B cell (primary cell): ENCODE measurements at regions not wholly inside any gene's neighbourhood (a gene's known extent, or its start where the extent isn't known, plus 50 kb on each side); places are given as distances from the start of the nearest gene placed in this dataset.

Experiments
- CTCF ChIP-seq: fragments of 200-600 bp; IDR thresholded peaks from one replicate; pipeline ENCODE4 v1.8.0; 2022; ENCODE audit warnings: antibody characterized with exemption, mild to moderate bottlenecking
- EZH2 ChIP-seq: IDR thresholded peaks from 2 replicates; pipeline ENCODE4 v1.6.1; 2012; ENCODE audit warnings: borderline replicate concordance, low read depth, mild to moderate bottlenecking, moderate library complexity, low read length; ENCODE audit not compliant: insufficient read depth, poor library complexity, severe bottlenecking

GRCh38 chr4:132344924-132345828 lies 803.9 kb upstream of the PCDH10 start:
- TF ChIP-seq EZH2 (no peak), CTCF (no peak)
